SK-N-SH (cell line): ENCODE measurements at regions not wholly inside any gene's neighbourhood (a gene's known extent, or its start where the extent isn't known, plus 50 kb on each side); places are given as distances from the start of the nearest gene placed in this dataset.

ENCODE experiments used
- CTCF ChIP-seq: fragments of 200-600 bp; sonication (generic); IDR thresholded peaks from 2 replicates; pipeline ENCODE4 v1.6.1; 2017; ENCODE audit warnings: antibody characterized with exemption, mild to moderate bottlenecking, moderate library complexity
- JUND ChIP-seq: IDR thresholded peaks from 2 replicates; pipeline ENCODE4 v1.4.0; 2012

- TF ChIP-seq CTCF (no peak), JUND (no peak)
These were observed 255.5 kb downstream of the ETAA1 start for GRCh38 chr2:67652679-67653078.
